ENCODE measurements at regions not wholly inside any gene's neighbourhood (a gene's known extent, or its start where the extent isn't known, plus 50 kb on each side); places are given as distances from the start of the nearest gene placed in this dataset.

GRCh38 chr2:151083856-151084795, 177.5 kb downstream of the RBM43 start:
- CTCF ChIA-PET = no interaction called here
- H3K4me3 ChIP-seq (replicated peaks in 1 of 2; ENCODE audit: low read depth in 1 of 2, low read length in 2 of 2) = no peak overlapping the region
- H2AFZ ChIP-seq (ENCODE audit: low read depth, low read length, poor library complexity, severe bottlenecking) = no peak overlapping the region
- no peak overlapping the region for H3K27ac ChIP-seq (ENCODE audit: low read depth, low read length)
- H3K9me3 ChIP-seq (ENCODE audit: control insufficient read depth in 1 of 2, insufficient read depth in 1 of 2, low read depth in 1 of 2, low read length in 2 of 2) = no peaks in the 10 kb centered on the region
- no peak overlapping the region for H3K4me2 ChIP-seq (ENCODE audit: low read length)
- no peaks in the 10 kb centered on the region for H3K79me2 ChIP-seq (ENCODE audit: insufficient read depth, low read length)
- TF ChIP-seq CBX3 (IDR thresholded peaks at IDR 0.05; ENCODE audit: low read depth) (no peak), ELF1 (IDR thresholded peaks at IDR 0.05; ENCODE audit: borderline replicate concordance, low read depth) (no peak), ZNF274 (IDR thresholded peaks at IDR 0.05; ENCODE audit: low read depth, low read length) (no peak), REST (IDR thresholded peaks at IDR 0.05; ENCODE audit: low read depth) (no peak), POLR2A (IDR thresholded peaks at IDR 0.05; ENCODE audit: borderline replicate concordance, extremely low read depth, insufficient read depth, insufficient read length) (no peak), EGR1 (IDR thresholded peaks at IDR 0.05; ENCODE audit: low read depth) (no peak), ZFX (IDR thresholded peaks at IDR 0.05) (no peak), YY1 (IDR thresholded peaks at IDR 0.05; ENCODE audit: extremely low read depth, insufficient replicate concordance, low read depth, low read length) (no peak), MAX (IDR thresholded peaks at IDR 0.05) (no peak), FOSL1 (IDR thresholded peaks at IDR 0.05; ENCODE audit: low read depth) (no peak), CTCF (IDR thresholded peaks at IDR 0.05 in 2 of 3, conservative IDR thresholded peaks at IDR 0.05 in 1 of 3; ENCODE audit: borderline replicate concordance in 1 of 3, insufficient read depth in 1 of 3, low read depth in 2 of 3, low read length in 2 of 3) (no peak), TCF7L2 (IDR thresholded peaks at IDR 0.05; ENCODE audit: borderline replicate concordance, extremely low read depth, insufficient read depth, insufficient read length) (no peak), SP1 (IDR thresholded peaks at IDR 0.05; ENCODE audit: low read depth) (no peak), SRF (IDR thresholded peaks at IDR 0.05; ENCODE audit: low read depth) (no peak), CEBPB (IDR thresholded peaks at IDR 0.05; ENCODE audit: low read depth) (no peak)
- no TSS peak for BruUV-seq (replicated peaks)
- ATAC-seq = no peak
- H4K20me1 ChIP-seq (ENCODE audit: insufficient read depth) = no peaks in the 10 kb centered on the region
- H3K27me3 ChIP-seq (ENCODE audit: insufficient read depth, low read length) = no peaks in the 10 kb centered on the region
- H3K36me3 ChIP-seq (ENCODE audit: control insufficient read depth in 1 of 2, insufficient read depth in 2 of 2, low read length in 2 of 2) = no peaks in the 10 kb centered on the region
- no peaks in the 10 kb centered on the region for H3K9me2 ChIP-seq (ENCODE audit: insufficient read depth)
- no peak overlapping the region for H3K9ac ChIP-seq (ENCODE audit: low read length)
- no peaks in the 10 kb centered on the region for H3K4me1 ChIP-seq (ENCODE audit: control insufficient read depth in 1 of 2, insufficient read depth in 2 of 2, low read length in 2 of 2)
- no peak for DNase-seq (ENCODE audit: low read depth, low spot score)
- POLR2A ChIA-PET = interaction anchor here (1.0 kb wide), 1 partner anchor 307 kb away, joined by 3 read pairs; no protein-coding TSS in a partner anchor
- intact Hi-C loops (cut with micrococcal nuclease) = no loop called here
- RAD21 ChIA-PET (ENCODE audit: low non-redundant PET in 1 of 2, low total read pairs in 2 of 2, uncharacterized antibody in 2 of 2, unreplicated experiment in 2 of 2) = no interaction called here
